HEK293T (cell line): ENCODE measurements at regions not wholly inside any gene's neighbourhood (a gene's known extent, or its start where the extent isn't known, plus 50 kb on each side); places are given as distances from the start of the nearest gene placed in this dataset.

ENCODE experiments used
- FOXK2 ChIP-seq: fragments of 450-650 bp; IDR thresholded peaks from 2 replicates; pipeline ENCODE4 v1.6.1; 2016; ENCODE audit warnings: mild to moderate bottlenecking
- SUZ12 ChIP-seq: fragments of 450-650 bp; IDR thresholded peaks from 2 replicates; pipeline ENCODE4 v1.6.1; 2016; ENCODE audit warnings: mild to moderate bottlenecking

DNA sequence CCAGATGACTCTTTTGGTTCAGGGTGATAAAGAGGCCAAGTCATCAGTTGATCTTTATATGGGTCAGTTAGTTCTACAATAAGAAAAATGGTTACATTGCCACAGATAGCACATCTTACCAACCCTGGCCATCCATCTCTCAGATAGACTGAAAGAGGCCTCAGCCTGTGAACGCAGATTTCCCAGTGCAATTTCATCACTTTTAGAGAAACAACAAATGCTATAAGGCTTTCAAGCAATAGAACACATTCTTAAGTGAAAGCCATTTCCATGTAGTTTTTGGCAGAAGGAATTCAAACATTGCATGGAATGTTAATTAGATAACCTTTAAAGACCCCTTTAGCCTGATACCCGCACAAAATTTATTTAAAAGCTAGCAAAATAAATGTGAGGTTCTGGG, 200.6 kb upstream of the ZBTB20 start:
- no peak for TF ChIP-seq FOXK2
- no peak for TF ChIP-seq SUZ12
